Stimulated activated CD4-positive, alpha-beta T cell treated with anti-CD3 and anti-CD28 coated beads, TNF-alpha, amount 100 ng/mL, for 1 hour (primary cell): ENCODE measurements at regions not wholly inside any gene's neighbourhood (a gene's known extent, or its start where the extent isn't known, plus 50 kb on each side); places are given as distances from the start of the nearest gene placed in this dataset.
"Not testable (repeated sequence)": the region's sequence is repeated elsewhere in the genome, so short reads cannot be mapped to it uniquely, and the experiment has no call there.

Source experiments
- DNase-seq, 3 donors: peaks; one replicate each; pipeline ENCODE4 v3.0.0-alpha.2; 2020; ENCODE audit warnings: low read depth in 3 of 3, low spot score in 1 of 3

DNA sequence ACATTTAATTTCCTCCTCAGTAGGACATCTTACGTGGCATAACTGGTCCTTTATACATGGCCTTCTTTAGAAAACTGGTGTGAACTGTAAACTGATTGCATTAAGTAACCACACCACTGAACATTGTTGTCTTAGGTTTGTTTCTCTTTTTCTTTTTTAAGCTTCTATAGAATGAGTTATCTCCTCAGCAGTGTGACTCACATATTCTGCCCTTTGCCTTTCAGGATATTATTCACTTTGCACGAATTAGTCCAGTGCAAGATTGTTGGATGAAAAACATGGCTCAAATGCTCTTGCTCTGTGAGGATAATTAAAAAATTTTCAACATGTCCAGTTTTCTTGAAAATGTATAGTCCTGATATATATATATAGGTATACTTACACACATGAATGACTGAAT lies 147.6 kb downstream of the KBTBD8 start:
- no peak for DNase-seq

DNA sequence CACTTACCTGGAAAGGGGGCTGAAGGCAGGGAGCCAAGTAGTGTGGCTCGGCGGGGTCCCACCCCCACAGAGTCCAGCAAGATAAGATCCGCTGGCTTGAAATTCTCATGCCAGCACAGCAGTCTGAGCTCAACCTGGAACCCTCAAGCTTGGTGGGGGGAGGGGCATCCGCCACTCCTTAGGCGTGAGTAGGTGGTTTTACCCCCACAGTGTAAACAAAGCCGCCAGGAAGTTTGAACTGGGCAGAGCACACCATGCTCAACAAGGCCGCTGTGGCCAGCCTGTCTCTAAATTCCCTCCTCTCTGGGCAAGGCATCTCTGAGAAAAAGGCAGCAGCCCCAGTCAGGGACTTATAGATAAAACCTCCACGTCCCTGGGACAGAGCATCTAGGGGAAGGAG lies 156.3 kb downstream of the KBTBD8 start:
- DNase-seq, result no peak

DNA sequence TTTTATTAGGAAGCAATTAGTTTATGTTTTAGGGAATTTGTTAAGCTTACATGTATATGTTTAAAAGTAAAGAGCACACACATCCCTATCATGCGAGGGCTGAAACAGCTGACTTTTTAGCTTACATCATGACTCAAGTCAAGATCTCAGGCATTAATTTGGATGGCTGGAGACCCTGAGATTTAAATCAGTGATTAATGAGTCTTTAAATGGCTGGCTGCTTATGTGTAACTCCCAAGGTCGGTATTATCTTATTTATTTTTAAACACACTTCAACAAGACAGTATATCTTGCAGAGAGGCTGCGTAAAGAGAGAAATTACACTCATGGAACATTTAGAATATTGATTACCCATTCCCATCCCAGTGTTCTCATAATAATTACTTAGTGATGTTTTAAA lies 169.4 kb downstream of the KBTBD8 start:
- no peak for DNase-seq

- no peak for DNase-seq
Measured at GRCh38 chr3:67171841-67172240, 173.7 kb downstream of the KBTBD8 start.

- not testable (repeated sequence) for DNase-seq
Measured at GRCh38 chr3:67173130-67173529, 175.0 kb downstream of the KBTBD8 start.

- no peak for DNase-seq
Measured at GRCh38 chr3:67176396-67176795, 178.3 kb downstream of the KBTBD8 start.

- no peak for DNase-seq
Measured at GRCh38 chr3:67192466-67192865, 194.4 kb downstream of the KBTBD8 start.

DNA sequence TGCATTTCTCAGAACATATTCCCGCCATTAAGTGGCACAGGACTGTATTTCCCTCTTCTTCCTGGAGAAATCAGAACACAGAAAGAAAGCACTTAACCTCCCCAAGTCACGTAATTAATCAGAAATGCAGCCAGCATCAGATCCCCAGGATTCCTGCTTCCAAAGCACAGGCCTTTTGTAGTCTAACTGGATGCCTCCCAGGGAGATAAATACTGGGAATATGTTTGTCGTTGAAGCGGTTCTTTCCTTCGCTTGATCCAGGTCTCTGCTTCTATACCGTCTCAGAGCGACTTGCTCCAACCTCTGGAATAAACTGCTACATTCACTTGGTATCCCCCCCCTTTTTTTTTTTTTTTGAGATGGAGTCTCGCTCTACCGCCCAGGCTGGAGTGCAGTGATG lies 198.6 kb downstream of the KBTBD8 start:
- no peak for DNase-seq

DNA sequence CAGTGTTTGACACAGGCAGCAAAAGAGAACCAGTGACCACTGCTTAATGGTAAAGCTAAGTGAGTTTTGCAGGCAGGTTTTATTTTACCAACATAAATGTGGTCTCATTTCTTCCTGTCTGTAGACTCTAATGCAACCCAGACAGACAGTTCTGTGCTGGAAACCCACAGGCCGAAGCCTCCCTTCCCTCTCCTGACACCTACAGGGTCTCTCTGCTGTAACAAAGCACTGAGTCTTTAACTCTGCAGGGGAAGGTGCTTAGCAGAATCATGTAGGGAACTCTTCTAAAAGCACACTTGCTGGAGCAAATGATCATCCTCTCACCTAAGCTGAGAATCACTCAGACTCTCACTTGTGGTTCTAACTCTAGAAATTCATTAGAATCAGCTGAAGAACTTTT lies 200.3 kb downstream of the KBTBD8 start:
- DNase-seq, result no peak

DNA sequence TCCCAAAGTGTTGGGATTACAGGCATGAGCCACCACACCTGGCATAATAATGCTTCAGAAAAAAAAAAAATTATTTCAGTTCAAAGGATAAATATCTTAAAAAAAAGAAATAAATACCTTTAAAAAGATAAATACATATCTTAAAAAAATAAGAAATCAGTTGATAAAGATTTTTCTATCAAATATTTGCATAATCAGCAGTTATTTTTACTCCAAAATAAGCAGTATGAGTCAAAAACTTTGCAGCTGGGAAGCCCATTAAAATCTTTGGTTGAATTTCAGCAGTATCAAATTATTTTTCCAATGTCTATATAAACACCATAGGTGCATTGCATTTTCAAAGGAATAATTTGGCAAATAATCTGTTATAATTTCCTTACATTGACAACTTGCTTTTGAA lies 202.5 kb downstream of the KBTBD8 start:
- no peak for DNase-seq

DNA sequence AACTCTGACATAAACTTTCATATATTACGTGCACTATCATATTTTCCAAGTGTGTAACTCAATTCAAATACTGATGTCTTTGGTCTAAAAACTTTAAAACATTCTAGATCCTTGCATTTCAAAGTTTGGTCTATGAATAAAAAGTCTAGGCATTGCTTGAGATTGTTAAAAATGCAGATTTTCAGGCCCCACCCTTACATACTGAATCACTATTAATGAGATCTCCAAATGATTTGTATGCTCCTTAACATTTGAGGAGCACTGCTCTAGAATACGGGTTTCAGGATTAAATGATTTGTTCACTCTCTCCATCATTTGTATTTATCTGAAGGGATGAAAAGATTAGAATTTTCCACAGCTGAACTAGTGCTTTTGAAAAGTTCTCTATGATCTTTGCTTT lies 202.9 kb downstream of the KBTBD8 start:
- DNase-seq, result no peak

GRCh38 chr3:67202053-67202452 lies 203.9 kb downstream of the KBTBD8 start:
- DNase-seq, result no peak

- DNase-seq, result no peak
Measured at GRCh38 chr3:67204951-67205350, 206.8 kb downstream of the KBTBD8 start.

GRCh38 chr3:67215690-67216089 lies 217.6 kb downstream of the KBTBD8 start:
- DNase-seq, result no peak

GRCh38 chr3:67227030-67227429 lies 228.9 kb downstream of the KBTBD8 start:
- no peak for DNase-seq

- DNase-seq, result no peak
Measured at GRCh38 chr3:67228136-67228535, 230.0 kb downstream of the KBTBD8 start.

DNA sequence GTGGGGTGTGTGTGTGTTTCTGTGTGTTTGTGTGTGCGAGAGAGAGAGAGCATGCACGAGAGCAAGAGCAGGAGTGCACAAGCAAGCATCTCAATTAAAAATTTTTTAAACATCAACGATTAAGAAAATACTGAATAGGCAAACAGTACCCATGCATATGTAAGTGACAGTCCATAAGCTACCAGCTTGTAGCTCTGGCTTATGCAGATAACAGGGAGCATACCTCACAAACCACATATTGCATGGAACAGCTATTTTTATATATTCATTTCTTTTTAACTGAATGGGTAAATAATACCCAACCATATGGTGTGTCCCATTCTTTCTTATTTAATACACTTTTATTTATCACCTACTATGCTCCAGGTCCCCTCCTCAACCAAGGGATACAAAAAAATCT lies 234.5 kb downstream of the KBTBD8 start:
- no peak for DNase-seq

GRCh38 chr3:67239353-67239752 lies 241.2 kb downstream of the KBTBD8 start:
- DNase-seq, result no peak

DNA sequence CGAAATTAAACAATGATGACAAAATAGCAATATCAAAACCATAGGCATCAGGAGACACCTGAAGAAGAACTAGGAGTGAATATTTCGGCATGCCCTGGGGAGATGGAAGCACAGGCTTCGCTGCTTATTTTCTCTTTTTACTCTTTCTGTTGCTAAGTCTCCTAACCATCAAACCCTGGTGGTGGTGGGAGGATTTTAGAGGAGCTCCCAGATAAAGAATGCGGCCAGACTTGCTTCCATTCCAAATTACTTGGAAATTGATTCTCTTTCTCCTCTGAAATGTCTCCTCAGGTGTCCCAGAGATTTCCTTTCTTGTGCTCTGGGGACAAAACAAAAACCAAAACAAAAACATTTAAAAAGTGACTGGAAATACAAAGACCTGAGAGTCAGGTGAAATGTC lies 243.0 kb downstream of the KBTBD8 start:
- no peak for DNase-seq

- no peak for DNase-seq
Measured at GRCh38 chr3:67244130-67244529, 246.0 kb downstream of the KBTBD8 start.

GRCh38 chr3:67245545-67245944 lies 247.4 kb downstream of the KBTBD8 start:
- DNase-seq, result no peak

DNA sequence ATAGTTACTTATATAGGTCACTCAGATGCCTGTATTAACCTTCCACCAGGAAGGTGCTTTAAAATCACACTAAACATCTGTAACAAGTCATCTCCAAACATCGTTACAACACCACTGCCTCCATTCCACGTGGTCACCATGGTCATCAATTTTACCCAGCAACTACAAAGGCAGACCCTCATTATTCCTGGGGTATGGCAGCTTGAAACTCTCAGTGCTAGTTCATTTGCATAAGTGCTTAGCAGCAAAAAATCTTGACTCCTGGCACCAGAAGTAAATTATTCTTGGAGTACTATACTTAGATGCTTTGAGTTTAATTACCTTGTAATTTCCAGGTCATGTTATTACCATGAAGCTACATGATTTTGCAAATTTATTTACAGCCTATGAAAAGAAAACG lies 250.6 kb downstream of the KBTBD8 start:
- DNase-seq, result no peak

- not testable (repeated sequence) for DNase-seq
Measured at GRCh38 chr3:67252906-67253305, 254.8 kb downstream of the KBTBD8 start.

- no peak for DNase-seq
Measured at GRCh38 chr3:67278015-67278618, 280.0 kb downstream of the KBTBD8 start.
